NCI-H146 treated with DMSO at 0.1 percent for 48 hours (cell line): ENCODE measurements at regions not wholly inside any gene's neighbourhood (a gene's known extent, or its start where the extent isn't known, plus 50 kb on each side); places are given as distances from the start of the nearest gene placed in this dataset.

Experiments
- DNase-seq: peaks from one replicate; lab custom pipeline; 2025; ENCODE audit not compliant: unreplicated experiment; lab: John Stamatoyannopoulos, UW

GRCh38 chr1:79074975-79075374 lies 68.4 kb upstream of the ADGRL4 start:
- no peak for DNase-seq

- DNase-seq = no peak
Observed at GRCh38 chr1:79069828-79070227, 63.3 kb upstream of the ADGRL4 start.

GRCh38 chr1:79059341-79059740 lies 52.8 kb upstream of the ADGRL4 start:
- no peak for DNase-seq
